Stimulated activated naive CD8-positive, alpha-beta T cell treated with anti-CD3 and anti-CD28 coated beads, Interleukin-15, amount 100 ng/mL, for 72 hours (primary cell): ENCODE measurements at regions not wholly inside any gene's neighbourhood (a gene's known extent, or its start where the extent isn't known, plus 50 kb on each side); places are given as distances from the start of the nearest gene placed in this dataset.

ENCODE experiments used
- ATAC-seq: fragments of 150-1000 bp; cut with Tn5 transposase; 2 replicates; pipeline ENCODE4 v1.10.0; 2021; ENCODE audit warnings: mild to moderate bottlenecking, moderate library complexity
- DNase-seq, 2 donors: peaks; one replicate each; pipeline ENCODE4 v3.0.0; 2021 to 2022
- H3K27ac Mint-ChIP-seq, 2 donors: one replicate each; pipeline ENCODE4 v1.8.0; 2022; ENCODE audit warnings: mild to moderate bottlenecking in 2 of 2, mixed read lengths in 2 of 2, moderate library complexity in 2 of 2
- H3K27me3 Mint-ChIP-seq: one replicate; pipeline ENCODE4 v1.8.0; 2022; ENCODE audit warnings: mixed read lengths
- H3K4me1 Mint-ChIP-seq: one replicate; pipeline ENCODE4 v1.8.0; 2022; ENCODE audit warnings: mild to moderate bottlenecking, mixed read lengths
- H3K4me3 Mint-ChIP-seq, 2 donors: one replicate each; pipeline ENCODE4 v1.8.0; 2022; ENCODE audit warnings: mild to moderate bottlenecking in 2 of 2, mixed read lengths in 2 of 2, moderate library complexity in 1 of 2
- H3K9me3 Mint-ChIP-seq, 2 donors: one replicate each; pipeline ENCODE4 v1.8.0; 2022; ENCODE audit warnings: mixed read lengths in 2 of 2

- Mint-ChIP-seq H3K4me3 (no peak overlapping the region), H3K4me1 (no peaks in the 10 kb centered on the region), H3K27me3 (no peaks in the 10 kb centered on the region), H3K9me3 (no peaks in the 10 kb centered on the region), H3K27ac (no peak overlapping the region)
- no peak for ATAC-seq
- DNase-seq: no peak
Observed at GRCh38 chr1:228989992-228990827, 254.9 kb downstream of the RHOU start.

- Mint-ChIP-seq H3K9me3 (no peaks in the 10 kb centered on the region), H3K4me3 (no peak overlapping the region), H3K27ac (no peak overlapping the region), H3K27me3 (no peaks in the 10 kb centered on the region), H3K4me1 (no peaks in the 10 kb centered on the region)
- DNase-seq (no peak), ATAC-seq (no peak)
Observed at GRCh38 chr1:228990906-228991569, 255.8 kb downstream of the RHOU start.

GRCh38 chr1:228992044-228992443 is 256.8 kb downstream of the RHOU start:
- Mint-ChIP-seq H3K27me3 (no peaks in the 10 kb centered on the region), H3K9me3 (no peaks in the 10 kb centered on the region), H3K27ac (no peak overlapping the region), H3K4me1 (no peaks in the 10 kb centered on the region), H3K4me3 (no peak overlapping the region)
- ATAC-seq (no peak), DNase-seq (no peak)

DNA sequence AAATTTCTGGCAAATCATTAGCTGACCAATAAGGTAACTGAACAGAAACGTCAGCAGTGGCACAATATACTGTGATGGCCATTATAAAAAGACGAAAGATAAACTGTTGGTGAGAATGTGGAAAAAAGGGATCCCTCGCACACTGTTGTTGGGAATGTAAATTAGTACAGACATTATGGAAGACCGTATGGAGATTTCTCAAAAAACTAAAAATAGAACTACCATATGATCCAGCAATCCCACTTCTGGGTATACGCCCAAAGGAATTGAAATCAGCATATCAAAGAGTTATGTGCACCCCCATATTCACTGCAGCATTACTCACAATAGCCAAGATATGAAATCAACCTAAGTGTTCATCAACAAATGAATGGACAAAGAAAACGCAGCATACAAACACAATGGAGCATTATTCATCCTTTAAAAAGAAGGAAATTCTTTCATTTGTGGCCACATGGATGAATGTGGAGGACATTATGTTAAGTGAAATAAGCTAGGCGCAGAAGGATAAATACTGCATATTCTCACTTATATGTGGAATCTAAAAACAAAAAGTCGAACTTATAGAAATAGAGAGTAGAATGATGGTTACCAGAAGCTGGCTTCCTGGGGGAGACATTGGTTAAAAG is 257.7 kb downstream of the RHOU start:
- Mint-ChIP-seq H3K9me3 (no peaks in the 10 kb centered on the region), H3K4me3 (no peak overlapping the region), H3K27ac (no peak overlapping the region), H3K4me1 (no peaks in the 10 kb centered on the region), H3K27me3 (no peaks in the 10 kb centered on the region)
- no peak for DNase-seq
- ATAC-seq: no peak

- Mint-ChIP-seq H3K27ac (no peak overlapping the region), H3K4me3 (no peak overlapping the region), H3K27me3 (no peaks in the 10 kb centered on the region), H3K9me3 (no peaks in the 10 kb centered on the region), H3K4me1 (no peaks in the 10 kb centered on the region)
- DNase-seq (no peak), ATAC-seq (no peak)
Observed at GRCh38 chr1:228994676-228995594, 259.7 kb downstream of the RHOU start.

DNA sequence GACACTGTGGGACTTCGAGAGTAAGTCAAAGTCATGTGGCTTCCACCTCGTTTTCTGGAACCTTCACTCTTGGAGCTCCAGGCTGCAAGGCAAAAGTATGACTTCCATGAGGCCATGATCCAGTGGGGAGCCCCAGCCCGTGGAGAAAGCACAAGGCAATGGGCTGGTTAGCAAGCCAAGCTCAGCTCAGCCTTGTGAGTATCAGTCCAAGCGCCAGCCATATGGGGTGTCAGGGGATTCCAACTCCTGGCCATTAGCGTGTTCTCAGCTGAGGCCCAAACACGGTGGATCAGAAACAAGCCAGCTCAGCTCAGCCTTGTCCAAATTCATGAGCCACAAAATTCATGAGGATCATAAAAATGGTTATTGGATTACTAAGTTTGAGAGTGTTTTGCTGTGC is 261.0 kb downstream of the RHOU start:
- Mint-ChIP-seq H3K27ac (no peak overlapping the region), H3K4me1 (peaks cover 1% of the 10 kb centered on the region), H3K27me3 (no peaks in the 10 kb centered on the region), H3K4me3 (no peak overlapping the region), H3K9me3 (no peaks in the 10 kb centered on the region)
- no peak for ATAC-seq
- no peak for DNase-seq

DNA sequence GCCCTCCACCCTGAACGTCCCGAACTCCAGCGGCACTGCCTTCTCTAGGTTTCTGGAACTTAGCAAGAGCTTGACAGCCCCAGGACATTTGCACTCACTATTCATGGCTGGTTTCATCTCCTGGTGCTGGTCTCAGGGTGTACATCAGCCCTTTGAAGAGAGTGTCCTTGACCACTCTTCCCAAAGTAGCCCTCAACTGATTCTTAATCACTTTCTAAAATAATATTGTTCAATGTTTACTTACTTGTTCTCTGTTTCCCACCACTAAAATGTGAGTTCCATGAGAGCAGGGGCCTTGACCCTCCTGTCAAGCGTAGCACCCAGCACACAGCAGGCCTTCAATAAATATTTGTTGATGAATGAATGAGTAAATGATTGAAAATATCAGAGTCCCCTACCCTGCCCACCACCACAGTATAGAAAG is 262.5 kb downstream of the RHOU start:
- no peaks in the 10 kb centered on the region for H3K9me3 Mint-ChIP-seq
- DNase-seq (no peak), ATAC-seq (no peak)
- H3K4me3 Mint-ChIP-seq: no peak overlapping the region
- no peaks in the 10 kb centered on the region for H3K27me3 Mint-ChIP-seq
- H3K27ac Mint-ChIP-seq: no peak overlapping the region
- peaks cover 6% of the 10 kb centered on the region for H3K4me1 Mint-ChIP-seq

DNA sequence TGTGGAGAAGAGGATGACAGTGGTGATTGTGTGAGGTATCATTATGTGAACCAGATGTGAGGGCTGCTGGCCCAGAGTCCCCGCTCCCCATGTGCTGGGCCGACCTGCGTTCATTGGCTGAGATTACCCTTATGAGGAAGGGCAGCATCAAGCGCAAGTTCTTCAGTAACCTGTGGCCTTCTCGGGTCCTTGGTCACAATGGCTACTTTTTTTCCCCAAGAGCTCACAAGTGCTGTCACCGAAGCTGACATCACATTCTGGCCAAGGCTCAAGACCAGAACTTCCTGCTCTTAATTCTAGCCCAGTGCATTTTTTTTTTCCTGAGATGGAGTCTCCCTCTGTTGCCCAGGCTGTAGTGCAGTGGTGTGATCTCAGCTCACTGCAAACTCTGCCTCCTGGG is 262.9 kb downstream of the RHOU start:
- DNase-seq (no peak), ATAC-seq (no peak)
- Mint-ChIP-seq H3K4me3 (no peak overlapping the region), H3K27me3 (no peaks in the 10 kb centered on the region), H3K9me3 (no peaks in the 10 kb centered on the region), H3K4me1 (peaks cover 6% of the 10 kb centered on the region), H3K27ac (no peak overlapping the region)

DNA sequence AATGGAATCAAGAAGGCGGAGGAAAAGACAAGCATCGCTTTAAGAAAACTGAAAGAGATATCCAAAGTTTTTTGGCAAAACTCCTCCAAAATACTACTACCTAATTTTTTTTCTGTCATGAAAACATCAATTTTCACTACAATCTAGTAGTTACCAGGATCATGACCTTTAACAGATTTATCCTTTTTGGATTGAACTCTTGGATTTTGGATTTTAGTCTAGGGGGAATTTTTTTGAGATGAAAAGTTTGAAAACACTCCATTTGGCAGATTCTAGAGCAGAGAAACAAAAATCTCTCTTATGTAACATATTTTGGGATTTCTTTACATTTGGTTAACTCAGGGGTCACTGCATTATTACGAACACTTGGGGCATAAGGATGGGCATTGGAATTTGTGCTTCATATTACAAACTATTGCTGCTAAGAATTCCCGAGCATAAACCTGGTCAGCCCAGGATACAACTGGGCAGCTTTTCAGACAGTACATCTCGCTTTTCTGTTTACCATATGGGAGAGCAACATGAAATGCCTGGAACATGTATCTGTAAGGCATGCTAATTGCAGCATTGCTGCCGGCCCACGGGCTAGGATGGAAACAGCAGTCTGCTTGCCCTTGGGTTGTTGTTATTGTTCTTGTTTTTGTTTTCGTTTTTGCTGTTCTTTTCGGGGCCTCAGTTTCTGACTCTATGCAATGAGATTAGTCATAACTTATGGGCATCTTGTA is 264.3 kb downstream of the RHOU start:
- ATAC-seq (no peak), DNase-seq (no peak)
- Mint-ChIP-seq H3K4me3 (no peak overlapping the region), H3K27me3 (no peaks in the 10 kb centered on the region), H3K4me1 (peaks cover 6% of the 10 kb centered on the region), H3K27ac (peak overlapping the region in 1 of 2 donors; percentile 12), H3K9me3 (no peaks in the 10 kb centered on the region)

DNA sequence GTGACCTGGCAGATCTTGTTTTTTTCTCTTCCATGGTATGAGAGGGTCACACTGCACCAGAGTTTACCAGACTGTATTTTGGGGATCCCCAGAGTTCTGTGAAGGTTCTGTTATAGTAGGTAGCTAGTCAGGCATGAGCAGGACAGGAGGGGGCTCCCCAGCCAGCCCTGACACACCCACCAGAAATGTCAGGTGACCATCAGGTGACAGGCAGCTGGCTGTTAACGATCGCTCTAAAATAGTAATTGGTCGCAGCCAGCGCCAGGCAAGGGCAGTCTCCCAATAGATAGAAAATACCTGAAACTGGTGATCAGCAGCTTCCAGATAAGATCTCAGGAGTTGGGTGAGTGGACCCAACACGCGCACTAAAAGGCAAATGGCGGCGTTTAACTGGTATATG is 264.9 kb downstream of the RHOU start:
- H3K27ac Mint-ChIP-seq: no peak overlapping the region
- H3K4me1 Mint-ChIP-seq: peaks cover 6% of the 10 kb centered on the region
- no peak overlapping the region for H3K4me3 Mint-ChIP-seq
- DNase-seq (no peak), ATAC-seq (no peak)
- no peaks in the 10 kb centered on the region for H3K9me3 Mint-ChIP-seq
- H3K27me3 Mint-ChIP-seq: no peaks in the 10 kb centered on the region

GRCh38 chr1:229001467-229002011 is 266.3 kb downstream of the RHOU start:
- Mint-ChIP-seq H3K4me3 (no peak overlapping the region), H3K4me1 (peaks cover 6% of the 10 kb centered on the region), H3K9me3 (no peaks in the 10 kb centered on the region), H3K27ac (no peak overlapping the region), H3K27me3 (no peaks in the 10 kb centered on the region)
- DNase-seq (no peak), ATAC-seq (no peak)

GRCh38 chr1:229002037-229002436 is 266.8 kb downstream of the RHOU start:
- ATAC-seq: no peak
- no peak for DNase-seq
- H3K9me3 Mint-ChIP-seq: no peaks in the 10 kb centered on the region
- H3K4me1 Mint-ChIP-seq: peaks cover 6% of the 10 kb centered on the region
- no peak overlapping the region for H3K27ac Mint-ChIP-seq
- no peak overlapping the region for H3K4me3 Mint-ChIP-seq
- H3K27me3 Mint-ChIP-seq: no peaks in the 10 kb centered on the region

DNA sequence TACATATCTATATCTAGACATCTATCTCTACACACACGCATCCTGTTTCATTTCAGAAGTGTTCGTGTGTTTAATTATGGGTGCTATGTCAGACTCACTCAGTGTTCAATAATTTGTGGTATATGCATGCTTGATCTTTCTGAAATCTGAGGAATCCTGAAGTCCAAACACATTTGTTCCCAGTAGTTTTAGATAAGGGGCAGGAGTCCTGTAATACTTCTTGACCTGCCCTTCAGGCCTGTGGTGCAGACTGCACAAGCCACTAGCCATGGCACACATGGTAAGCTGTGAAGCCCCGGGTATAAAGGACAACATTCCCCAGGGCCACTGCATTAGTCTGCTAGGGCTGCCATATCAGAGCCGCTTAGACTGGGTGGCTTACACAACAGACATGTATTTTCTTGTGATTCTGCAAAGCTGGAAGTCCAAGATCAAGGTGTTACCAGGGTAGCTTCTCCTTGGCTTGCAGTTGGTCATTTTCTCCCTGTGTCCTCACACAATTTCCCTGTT is 267.2 kb downstream of the RHOU start:
- Mint-ChIP-seq H3K27me3 (no peaks in the 10 kb centered on the region), H3K9me3 (no peaks in the 10 kb centered on the region), H3K27ac (no peak overlapping the region), H3K4me3 (no peak overlapping the region), H3K4me1 (peaks cover 6% of the 10 kb centered on the region)
- ATAC-seq (no peak), DNase-seq (no peak)

- H3K27ac Mint-ChIP-seq: no peak overlapping the region
- no peak for ATAC-seq
- no peak for DNase-seq
- no peaks in the 10 kb centered on the region for H3K9me3 Mint-ChIP-seq
- H3K4me1 Mint-ChIP-seq: peaks cover 6% of the 10 kb centered on the region
- H3K27me3 Mint-ChIP-seq: no peaks in the 10 kb centered on the region
- no peak overlapping the region for H3K4me3 Mint-ChIP-seq
Observed at GRCh38 chr1:229003233-229004031, 267.5 kb upstream of the RAB4A start.
